NCI-H510A (cell line): ENCODE measurements at regions not wholly inside any gene's neighbourhood (a gene's known extent, or its start where the extent isn't known, plus 50 kb on each side); places are given as distances from the start of the nearest gene placed in this dataset.
"Not testable (repeated sequence)": the region's sequence is repeated elsewhere in the genome, so short reads cannot be mapped to it uniquely, and the experiment has no call there.

Source experiments
- DNase-seq: peaks from one replicate; lab custom pipeline; 2025; lab: John Stamatoyannopoulos, UW

DNA sequence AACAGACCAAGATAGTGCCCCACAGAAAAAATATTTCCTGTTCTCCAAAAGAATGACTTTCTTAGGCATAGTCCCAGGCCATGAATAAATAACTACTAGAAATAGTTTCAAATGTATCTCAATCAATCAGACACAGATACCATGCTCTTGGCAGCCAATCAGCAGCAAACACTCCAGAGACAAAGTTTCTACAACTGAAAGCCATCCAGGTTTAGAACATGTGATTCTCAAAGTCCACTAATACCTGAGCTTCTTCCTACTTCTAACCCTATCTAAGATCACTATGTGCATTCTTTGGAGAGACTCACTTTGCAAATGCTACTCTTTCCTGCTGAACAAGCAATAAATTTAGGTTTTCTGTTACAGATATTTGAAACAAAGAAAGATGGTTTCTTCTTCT is 425.8 kb upstream of the GRIN3A start:
- DNase-seq, result no peak

DNA sequence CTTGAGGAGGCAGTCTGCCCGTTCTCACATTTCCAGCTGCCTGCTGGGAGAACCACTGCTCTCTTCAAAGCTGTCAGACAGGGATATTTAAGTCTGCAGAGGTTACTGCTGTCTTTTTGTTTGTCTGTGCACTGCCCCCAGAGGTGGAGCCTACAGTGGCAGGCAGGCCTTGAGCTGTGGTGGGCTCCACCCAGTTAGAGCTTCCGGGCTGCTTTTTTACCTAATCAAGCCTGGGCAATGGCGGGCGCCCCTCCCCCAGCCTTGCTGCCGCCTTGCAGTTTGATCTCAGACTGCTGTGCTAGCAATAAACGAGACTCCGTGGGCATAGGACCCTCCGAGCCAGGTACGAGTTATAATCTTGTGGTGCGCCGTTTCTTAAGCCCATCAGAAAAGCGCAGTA is 414.6 kb upstream of the GRIN3A start:
- not testable (repeated sequence) for DNase-seq

DNA sequence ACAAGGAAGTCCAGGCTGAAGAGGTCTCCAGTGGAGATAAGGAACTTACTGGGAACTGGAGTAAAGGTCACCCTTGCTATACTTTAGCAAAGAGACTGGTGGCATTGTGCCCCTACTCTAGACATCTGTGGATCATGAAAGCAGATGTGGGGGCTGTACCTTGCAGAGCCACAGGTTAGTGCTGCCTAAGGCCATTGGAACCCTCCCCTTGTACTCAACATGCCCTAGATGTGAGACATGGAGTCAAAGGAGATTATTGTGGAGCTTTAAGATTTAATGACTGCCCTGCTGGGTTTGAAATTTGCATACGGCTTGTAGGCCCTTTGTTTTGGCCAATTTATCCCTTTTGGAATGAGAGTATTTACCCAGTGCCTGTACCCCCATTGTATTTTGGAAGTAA is 397.3 kb upstream of the GRIN3A start:
- DNase-seq, result no peak

DNA sequence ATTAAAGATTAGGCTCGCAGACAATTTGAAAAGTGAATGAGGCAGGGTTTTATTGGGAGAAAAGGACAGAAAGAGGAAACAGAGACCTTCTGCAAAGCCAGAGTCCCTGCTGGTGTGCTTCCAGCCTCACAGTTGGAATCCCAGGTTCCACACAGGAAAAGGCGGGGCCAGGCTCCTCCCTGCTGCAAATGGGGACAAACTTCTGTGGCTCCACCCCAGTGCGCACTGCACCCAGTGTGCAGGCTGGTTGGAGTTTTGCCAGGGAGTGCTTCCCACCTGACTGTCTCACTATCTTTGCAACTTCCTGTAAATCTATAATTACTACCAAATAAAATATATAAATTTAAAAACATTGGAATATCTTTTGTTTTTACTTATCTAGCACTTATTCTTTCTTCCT is 386.0 kb upstream of the GRIN3A start:
- no peak for DNase-seq

DNA sequence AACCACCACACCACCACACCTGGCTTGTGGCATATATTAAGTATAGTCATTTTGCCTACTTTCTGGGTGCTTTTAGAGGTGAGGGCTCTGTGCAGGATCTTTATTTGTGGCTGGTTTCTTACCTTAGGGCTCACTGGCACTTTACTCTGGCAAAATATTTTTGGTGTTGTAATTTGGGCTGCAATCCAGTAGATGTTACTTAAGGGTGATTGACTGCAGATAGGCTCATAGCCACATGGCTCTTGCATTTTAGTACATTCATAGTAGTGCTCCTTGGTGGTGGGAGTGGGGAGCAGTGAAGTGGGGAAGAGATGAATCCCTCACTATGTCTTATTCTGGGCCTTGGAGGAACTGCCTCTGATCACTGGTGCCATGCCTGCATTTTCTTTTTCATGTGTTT is 376.1 kb upstream of the GRIN3A start:
- DNase-seq, result no peak

DNA sequence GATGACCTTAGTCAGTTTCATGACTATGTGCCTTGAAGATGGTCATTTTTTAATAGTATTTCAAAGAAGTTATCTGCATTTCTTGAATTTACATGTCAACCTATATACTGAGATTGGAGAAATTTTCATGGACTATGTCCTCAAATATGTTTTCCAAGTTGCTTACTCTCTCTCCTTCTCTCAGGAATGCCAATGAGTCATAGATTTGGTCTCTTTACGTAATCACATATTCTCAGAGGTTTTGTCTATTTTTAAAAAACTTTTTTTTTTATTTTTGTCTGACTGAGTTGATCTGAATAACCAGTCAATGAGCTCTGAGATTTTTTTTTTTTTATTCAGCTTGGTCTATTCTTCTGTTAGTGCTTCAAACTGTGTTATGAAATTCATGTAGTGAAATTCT is 374.7 kb upstream of the GRIN3A start:
- DNase-seq, result no peak

DNA sequence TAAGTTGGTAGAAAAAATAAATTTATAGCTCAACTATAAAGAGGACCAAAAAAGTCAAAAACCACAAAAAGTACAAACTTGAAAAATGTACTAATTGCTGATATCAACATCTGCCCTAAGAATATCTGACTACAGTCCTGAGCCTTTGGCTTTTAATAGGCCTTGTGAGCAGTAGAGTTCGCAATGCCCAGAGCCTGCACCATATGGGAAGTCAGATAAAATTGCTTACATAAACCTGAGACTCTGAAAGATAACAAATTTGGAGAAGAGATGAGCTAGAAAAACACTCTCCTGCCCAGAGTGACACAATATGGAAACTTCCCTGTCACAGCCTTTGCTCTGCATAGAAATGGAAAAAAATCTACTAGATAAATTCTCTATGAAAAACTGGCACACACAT is 368.0 kb upstream of the GRIN3A start:
- DNase-seq, result no peak

DNA sequence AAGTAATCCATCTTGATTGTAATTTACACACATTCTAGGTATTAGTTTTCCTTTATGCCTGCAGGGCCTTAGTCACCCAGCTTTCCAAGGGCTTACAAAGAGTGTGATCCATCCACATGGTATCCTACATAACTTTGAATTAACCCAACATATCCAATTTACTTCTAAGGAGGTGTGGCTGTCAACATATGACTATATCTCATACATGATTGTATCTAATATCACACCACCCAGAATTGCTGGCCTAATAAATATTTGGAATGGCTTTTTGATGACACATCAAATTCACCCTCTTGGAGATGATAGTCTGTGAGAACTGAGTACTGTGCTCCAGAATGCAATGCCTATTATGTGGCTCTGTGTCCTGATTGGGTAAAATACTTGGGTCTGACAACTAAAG is 363.3 kb upstream of the GRIN3A start:
- DNase-seq, result no peak

DNA sequence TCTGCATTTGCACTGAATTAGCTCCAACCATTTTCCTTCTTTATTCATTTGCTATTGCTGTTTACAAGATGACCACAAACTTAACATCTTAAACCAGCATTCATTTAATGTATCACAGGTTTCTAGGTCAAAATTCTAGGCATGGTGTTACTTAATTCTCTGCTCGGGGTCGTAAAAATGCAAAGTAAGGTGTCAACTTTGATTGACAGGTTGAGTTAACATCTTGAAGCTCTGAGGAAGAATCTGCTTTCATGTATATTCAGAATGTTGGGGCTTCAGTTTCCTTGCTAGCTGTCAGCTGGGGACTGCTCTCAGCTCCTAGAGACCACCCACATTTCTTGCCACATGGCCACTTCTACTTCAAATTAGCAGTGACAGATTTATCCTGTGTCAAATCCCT is 348.7 kb upstream of the GRIN3A start:
- DNase-seq, result no peak

DNA sequence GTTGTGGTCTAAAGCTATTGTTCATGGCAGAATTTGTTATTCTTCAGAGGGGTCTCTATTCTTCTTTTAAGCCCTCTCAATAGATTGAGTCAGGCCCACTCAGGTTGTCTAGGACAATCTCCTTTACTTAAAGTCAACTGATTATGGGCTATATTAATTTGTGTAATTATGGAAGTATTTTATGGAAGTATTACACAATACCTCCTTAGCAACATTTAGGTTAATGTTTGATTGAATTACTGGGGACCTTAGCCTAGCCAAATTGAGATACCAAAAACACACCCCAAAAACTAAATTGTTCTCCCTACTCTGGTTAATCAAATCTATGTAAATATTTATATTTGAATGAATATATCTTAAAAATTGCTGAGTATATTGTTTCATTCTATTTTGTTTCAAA is 347.1 kb upstream of the GRIN3A start:
- no peak for DNase-seq

DNA sequence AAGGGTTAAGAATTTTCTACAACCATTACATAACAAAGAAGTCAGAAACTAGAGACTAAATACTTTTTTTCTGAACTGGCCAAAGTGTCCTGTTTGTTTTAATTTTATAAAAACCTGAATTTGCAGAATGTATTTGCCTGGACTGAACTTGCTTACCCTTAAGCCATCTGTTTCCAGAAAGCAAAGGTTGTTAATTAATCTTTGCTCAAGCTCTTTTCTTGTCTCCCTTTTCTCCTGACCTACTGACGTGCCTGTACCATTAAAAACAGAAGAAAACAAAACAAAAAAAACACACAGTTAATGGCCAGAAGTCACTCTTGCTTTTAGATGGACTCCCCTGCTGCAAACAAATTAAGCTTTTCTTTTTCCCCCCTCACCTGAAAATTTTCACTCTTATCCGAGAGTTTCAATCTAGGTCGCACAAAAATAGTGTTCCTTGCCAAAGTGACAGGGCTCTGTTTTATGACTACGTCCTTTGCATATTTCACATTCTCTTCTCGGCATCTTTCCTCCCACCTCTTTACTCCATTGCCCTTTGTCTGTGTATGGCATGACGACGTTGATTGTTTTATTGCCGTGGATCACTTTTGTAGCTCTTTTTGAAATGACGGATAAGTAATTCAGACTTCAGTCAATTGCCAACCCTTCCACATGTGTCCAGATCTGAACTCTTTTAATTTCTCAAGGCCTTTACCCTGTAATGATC is 333.8 kb upstream of the GRIN3A start:
- no peak for DNase-seq

DNA sequence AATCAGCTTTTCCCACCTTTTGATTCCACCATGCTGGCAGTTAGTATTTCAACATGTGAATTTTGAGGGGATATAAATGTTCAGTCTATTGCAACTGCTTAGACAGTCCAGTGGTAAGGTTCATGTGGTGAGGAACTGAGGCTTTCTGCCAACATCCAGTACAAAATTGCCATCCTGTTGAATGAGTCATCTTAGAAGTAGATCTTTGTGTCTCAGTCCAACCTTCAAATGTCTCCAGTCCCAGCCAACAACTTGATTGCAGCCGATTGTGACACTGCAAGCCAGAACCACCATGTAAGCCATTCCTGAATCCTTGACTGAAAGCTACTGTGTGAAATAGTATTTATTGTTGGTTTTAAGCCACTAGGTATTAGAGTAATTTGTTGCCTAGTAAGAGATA is 331.5 kb upstream of the GRIN3A start:
- no peak for DNase-seq

DNA sequence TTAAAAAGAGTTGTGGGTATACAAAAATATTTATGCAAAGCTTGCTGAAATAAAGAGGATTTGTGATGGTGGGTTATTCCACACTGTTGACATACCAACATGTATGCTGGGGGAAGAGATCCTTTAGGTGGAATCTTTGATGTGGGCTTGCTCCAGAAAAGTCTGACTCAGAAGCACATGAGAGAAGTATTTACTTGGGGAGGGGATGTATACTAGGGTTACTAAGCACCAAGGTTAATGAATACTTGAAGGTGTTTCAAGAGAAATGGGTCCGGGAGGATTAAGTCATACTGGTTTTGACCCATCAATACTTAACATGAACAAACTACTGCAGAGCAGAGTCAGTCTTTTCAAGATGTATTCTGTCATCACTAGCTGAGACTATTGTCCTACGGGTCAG is 316.4 kb upstream of the GRIN3A start:
- DNase-seq, result no peak

DNA sequence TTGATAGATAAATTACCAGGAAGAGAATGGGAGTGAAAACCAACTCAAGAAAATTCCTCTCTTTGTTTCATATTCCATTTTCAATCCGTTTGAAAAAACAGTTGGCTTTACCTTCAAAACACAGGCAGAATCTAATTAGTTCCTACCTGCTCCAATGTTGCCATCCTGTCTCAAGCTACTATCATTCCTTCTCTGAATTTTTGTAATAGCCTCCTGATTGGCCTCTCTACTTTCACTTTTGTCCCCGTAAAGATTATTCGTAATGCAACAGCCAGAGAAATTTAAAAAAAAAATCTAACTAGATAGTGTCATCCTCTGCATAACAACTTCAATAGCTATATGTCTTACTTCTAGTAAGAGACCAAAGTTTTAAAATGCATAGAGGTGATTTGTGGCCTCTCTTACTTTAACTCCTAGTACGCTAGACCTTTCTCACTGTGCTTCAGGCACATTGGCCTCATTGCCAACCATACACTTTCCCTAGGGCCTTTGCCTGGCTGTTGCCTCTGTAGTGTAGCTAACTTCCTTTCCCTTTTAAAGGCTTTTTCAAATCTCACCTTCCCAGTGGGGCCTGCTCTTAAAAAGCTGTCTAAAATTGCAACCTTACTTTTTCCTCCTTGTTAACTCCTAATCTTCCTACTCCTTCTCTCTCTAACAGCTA is 311.3 kb upstream of the GRIN3A start:
- no peak for DNase-seq

DNA sequence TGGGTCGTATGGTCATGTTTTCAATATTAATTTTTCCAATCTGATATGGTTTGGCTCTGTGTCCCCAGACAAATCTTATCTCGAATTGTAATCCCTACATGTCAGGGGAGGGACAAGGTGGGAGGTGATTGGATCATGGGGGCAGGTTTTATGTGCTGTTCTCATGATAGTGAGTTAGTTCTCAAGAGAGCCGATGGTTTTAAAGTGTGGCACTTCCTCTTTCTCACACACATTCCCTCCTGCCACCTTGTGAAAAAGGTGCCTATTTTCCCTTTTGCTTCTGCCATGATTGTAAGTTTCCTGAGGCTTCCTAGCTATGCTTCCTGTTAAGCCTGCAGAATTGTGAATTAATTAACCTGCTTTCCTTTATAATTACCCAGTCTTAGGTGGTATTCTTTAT is 309.1 kb upstream of the GRIN3A start:
- no peak for DNase-seq

DNA sequence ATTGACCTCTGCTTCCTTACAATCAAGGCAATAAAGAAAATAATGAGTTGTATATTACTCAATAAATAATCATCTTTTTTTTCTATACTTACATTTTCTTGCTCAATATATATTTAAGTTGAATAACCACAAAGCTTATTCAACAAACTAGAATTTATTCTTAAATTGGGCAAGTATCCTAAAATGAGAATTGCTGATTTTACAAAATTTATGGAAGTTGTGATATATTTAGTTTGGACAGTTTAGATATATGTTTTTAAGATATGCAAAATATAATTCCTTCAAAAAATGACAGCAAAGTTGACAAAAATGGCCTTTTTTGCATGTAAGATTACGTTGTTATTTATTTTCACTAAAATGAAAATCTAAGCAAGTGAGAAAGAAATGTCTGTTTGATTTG is 305.7 kb upstream of the GRIN3A start:
- DNase-seq, result no peak

DNA sequence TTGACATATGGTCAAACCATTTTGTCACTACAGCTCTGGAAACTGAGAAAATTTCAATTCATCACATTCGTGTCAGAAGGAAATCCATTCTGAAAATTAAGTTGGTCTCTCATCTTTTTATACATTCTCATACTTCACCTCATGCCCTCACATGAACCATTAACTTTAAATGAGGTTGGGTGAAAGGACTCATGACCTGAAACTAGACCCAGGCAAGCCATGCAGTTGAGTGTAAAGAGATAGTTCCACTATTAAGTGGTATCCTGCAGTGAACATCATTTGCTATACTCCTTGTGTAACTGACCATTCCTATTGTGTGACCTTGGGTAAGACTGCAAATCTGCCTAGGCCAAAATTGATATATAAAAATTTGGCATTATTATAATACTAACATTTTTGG is 299.6 kb upstream of the GRIN3A start:
- DNase-seq, result no peak

DNA sequence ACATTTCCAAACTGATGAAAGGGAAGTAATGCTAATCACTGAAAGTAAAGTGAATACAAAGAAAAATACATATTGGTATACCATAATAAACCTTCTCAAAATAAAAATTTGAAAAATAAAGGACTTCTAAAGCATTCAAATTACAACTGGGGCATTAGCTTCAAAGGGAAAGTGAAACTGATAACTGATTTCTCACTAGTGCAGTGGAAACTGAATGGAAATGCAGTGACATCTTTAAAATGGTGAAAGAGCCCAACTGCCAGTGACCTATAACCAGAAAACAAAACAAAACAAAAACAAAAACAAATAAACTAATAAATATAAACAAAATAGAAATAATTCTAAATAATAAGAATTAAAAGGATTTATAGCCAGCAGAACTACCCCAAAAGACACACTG is 297.5 kb upstream of the GRIN3A start:
- no peak for DNase-seq

DNA sequence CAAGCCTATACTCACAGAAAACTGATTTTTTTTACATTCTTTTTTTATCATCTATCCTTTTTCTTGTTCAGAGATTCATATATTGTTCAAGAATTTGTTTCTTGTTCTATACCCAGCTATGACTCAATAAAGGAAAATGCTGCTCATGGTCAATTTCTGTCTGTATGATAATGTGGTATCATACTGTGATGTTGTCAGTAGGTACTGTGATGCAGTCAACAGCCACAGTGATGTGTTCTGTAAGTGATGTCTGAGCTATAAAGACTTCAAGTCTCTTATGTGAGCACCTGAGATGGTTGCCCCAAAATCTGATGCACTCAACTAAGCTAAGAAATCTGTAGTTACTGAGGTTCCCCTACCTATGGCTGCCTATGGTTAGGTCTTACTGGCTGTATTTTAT is 294.2 kb upstream of the GRIN3A start:
- DNase-seq, result no peak

DNA sequence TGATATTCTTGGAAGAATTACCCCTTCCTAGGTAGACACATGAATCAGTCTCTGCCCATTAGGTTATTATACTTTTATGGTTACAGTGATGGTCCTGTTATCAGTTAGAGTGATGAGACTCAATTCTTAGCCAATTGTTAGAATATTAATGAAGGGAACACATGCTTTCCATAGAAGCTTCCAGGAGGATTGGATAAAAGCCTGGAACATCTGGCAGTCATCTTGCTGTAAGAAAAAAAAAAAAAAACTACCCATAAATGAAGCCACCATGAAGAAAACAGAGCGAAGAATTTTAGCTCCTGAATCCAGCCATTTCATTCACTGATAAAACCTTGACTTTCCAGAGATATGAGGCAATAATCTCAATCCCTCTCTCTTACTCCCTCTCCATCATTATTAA is 262.5 kb upstream of the GRIN3A start:
- DNase-seq, result no peak

DNA sequence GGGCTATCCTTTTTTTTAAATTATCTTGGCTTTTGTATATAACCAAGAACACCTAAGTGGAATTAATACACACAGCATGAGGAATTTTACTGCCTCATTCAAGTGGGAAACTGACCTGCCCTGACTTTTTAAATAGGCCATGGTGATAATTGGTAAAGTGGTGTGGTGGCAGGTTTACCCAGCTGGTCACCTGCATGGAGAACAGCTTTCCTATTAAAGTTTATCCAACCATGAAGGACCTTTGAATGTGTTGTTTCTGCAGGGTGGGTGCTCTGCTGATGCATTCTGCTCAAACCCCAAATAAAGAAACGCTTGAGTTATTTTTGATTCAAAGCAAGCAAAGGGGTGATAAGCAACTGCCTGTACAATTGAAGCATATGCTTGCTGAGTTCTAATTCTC is 261.0 kb upstream of the GRIN3A start:
- DNase-seq, result peak; percentile 73

DNA sequence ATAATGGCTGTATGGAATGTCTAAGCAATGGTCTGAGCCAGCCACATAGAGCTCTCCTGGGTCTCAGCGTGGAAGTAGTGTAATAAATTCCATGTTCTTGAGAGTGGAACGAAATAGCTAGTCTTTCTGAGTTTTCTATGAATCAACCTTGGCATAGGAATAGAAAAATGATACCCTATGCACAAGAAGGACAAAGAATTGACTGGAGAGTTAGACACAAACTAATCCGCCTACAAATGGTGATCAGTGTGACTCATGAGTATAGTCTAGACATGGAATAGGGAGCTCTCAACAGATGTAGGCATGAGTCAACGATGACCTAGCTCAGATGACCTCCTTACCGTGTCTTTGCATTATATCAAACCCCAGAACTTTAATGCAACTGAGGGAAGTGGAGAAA is 256.8 kb upstream of the GRIN3A start:
- DNase-seq, result no peak

DNA sequence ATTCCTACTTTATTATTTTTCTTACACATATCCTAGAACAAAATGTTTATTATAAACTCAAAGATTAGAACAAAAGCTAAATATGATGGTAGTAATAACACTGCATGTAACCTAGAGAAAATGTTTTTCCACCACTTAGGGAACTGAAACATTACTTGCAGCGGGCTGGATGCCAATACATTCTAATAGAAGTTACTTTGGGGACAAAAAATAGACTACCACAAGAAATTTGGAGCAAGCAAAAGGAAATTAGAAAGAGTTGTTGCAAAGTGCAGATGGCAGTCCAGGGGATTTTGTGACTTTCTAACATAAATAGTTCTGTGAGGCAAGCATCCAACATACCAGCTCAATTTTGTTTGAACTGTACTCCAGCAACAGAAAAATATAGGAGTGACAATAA is 255.3 kb upstream of the GRIN3A start:
- DNase-seq, result no peak

DNA sequence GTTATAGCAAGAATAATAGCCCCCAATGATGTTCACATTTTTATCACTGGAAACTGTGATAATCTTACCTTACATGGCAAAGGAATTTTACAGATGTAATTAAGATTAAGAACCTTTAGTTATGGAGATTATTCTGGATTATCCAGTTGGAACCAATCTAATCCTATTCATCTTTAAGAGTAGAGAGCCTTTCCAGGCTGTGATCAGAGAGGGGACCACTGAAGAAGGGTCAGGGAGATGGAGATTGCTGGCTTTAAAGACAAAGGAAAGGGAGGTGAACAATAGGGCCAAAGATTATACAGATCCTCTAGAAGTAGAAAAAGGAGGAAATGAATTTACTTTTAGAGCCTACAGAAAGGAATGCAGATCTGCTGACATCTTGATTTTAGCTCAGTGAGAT is 253.5 kb upstream of the GRIN3A start:
- DNase-seq, result no peak
